ENCODE measurements at regions not wholly inside any gene's neighbourhood (a gene's known extent, or its start where the extent isn't known, plus 50 kb on each side); places are given as distances from the start of the nearest gene placed in this dataset.

DNA sequence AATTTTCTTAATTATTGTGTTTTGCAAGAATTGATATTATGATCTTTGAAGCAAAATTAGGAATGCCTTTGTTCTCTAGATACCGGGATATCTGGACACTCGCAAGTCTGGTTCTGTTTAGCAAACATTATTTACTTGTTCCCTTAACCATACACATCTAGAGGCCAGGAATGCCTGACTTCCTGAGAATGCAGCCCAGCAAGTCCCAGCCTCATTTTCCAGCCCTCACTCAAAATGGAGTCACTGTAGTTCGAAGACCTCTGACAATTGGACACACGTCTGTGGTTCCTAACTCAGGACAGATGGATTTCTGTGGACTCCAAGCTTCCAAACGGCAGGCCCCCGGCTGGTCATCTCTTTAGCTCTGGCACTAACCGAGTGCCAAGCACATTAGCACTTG lies 355.4 kb upstream of the RBFOX1 start:
- Histone ChIP-seq H3K9ac (ENCODE audit: low read depth, low read length) (no peak overlapping the region), H4K5ac (ENCODE audit: low read depth, low read length) (no peak overlapping the region), H3K27ac (ENCODE audit: insufficient read depth, low read length) (no peak overlapping the region), H3K4me2 (ENCODE audit: low read depth, low read length) (no peak overlapping the region), H4K20me1 (ENCODE audit: insufficient read depth, low read length) (no peaks in the 10 kb centered on the region), H2BK5ac (ENCODE audit: low read depth, low read length, poor library complexity, severe bottlenecking) (no peak overlapping the region), H2BK20ac (ENCODE audit: low read depth, low read length) (no peak overlapping the region), H2AK5ac (ENCODE audit: low read depth, low read length) (no peak overlapping the region), H3K14ac (replicated peaks; ENCODE audit: low read depth, low read length) (no peak overlapping the region), H4K91ac (ENCODE audit: insufficient read depth, low read depth, low read length) (no peak overlapping the region), H2AFZ (replicated peaks; ENCODE audit: low read length, poor library complexity) (no peak overlapping the region), H3K56ac (ENCODE audit: extremely low read depth, insufficient read depth, low read length) (no peak overlapping the region), H4K8ac (ENCODE audit: low read depth in 2 of 2, low read length in 2 of 2) (no peak overlapping the region), H3K9me3 (ENCODE audit: control insufficient read depth, insufficient read depth, low read length) (peaks cover 6% of the 10 kb centered on the region), H2AK9ac (replicated peaks; ENCODE audit: low read depth, low read length, poor library complexity) (no peak overlapping the region), H3K4ac (ENCODE audit: low read depth, low read length) (no peak overlapping the region), H3K23ac (ENCODE audit: low read depth, low read length) (no peak overlapping the region), H2BK15ac (ENCODE audit: low read depth, low read length) (no peak overlapping the region), H3K9me1 (ENCODE audit: insufficient read depth, low read length) (no peaks in the 10 kb centered on the region), H3K27me3 (ENCODE audit: control insufficient read depth, insufficient read depth, low read length) (no peaks in the 10 kb centered on the region), H3K4me3 (ENCODE audit: insufficient read depth, low read depth, low read length) (no peak overlapping the region), H3K36me3 (ENCODE audit: control insufficient read depth, insufficient read depth, low read length) (no peaks in the 10 kb centered on the region), H3K79me1 (ENCODE audit: low read depth in 1 of 2, low read length in 2 of 2) (no peaks in the 10 kb centered on the region), H3K18ac (ENCODE audit: low read depth, low read length) (no peak overlapping the region), H3K4me1 (ENCODE audit: control insufficient read depth, insufficient read depth, low read length) (no peaks in the 10 kb centered on the region), H2BK120ac (ENCODE audit: low read depth, low read length) (no peak overlapping the region)
- no peak for DNase-seq
- intact Hi-C loops (cut with micrococcal nuclease) (no loop called here), in situ Hi-C loops (cut with MboI; ENCODE audit: low sequenced_read_pairs) (no loop called here), dilution Hi-C loops (cut with HindIII; ENCODE audit: low sequenced_read_pairs, unreplicated experiment) (no loop called here)
- no TSS peak for BruUV-seq (replicated peaks)
- no peak for ATAC-seq (ENCODE audit: low read depth)
- 71% methylated on average over 6 of the region's 7 CpGs; no CpG with 5 or more reads in 1 of the 2 experiments for WGBS, 2 experiments (ENCODE audit: extremely low coverage in 2 of 2, insufficient read length in 1 of 2)
- CTCF ChIA-PET: no interaction called here
- POLR2A ChIA-PET (ENCODE audit: unreplicated experiment): no interaction called here
- TF ChIP-seq RCOR1 (IDR thresholded peaks at IDR 0.05; ENCODE audit: insufficient replicate concordance, low read length) (no peak), NFE2L2 (IDR thresholded peaks at IDR 0.05; ENCODE audit: low read depth, low read length) (no peak), MAZ (IDR thresholded peaks at IDR 0.05; ENCODE audit: borderline replicate concordance, low read depth, low read length) (no peak), BHLHE40 (IDR thresholded peaks at IDR 0.05; ENCODE audit: low read depth, low read length) (no peak), MXI1 (IDR thresholded peaks at IDR 0.05; ENCODE audit: borderline replicate concordance, low read depth, low read length) (no peak), FOS (IDR thresholded peaks at IDR 0.05; ENCODE audit: low read depth, low read length) (no peak), POLR2A (IDR thresholded peaks at IDR 0.05; ENCODE audit: low read depth, low read length) (no peak)
- TF ChIP-seq, protein P1, sequence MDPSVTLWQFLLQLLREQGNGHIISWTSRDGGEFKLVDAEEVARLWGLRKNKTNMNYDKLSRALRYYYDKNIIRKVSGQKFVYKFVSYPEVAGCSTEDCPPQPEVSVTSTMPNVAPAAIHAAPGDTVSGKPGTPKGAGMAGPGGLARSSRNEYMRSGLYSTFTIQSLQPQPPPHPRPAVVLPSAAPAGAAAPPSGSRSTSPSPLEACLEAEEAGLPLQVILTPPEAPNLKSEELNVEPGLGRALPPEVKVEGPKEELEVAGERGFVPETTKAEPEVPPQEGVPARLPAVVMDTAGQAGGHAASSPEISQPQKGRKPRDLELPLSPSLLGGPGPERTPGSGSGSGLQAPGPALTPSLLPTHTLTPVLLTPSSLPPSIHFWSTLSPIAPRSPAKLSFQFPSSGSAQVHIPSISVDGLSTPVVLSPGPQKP (IDR thresholded peaks at IDR 0.05; ENCODE audit: borderline replicate concordance, low read depth, low read length): no peak
